Islet precursor cell (in vitro differentiated cells): ENCODE measurements at regions not wholly inside any gene's neighbourhood (a gene's known extent, or its start where the extent isn't known, plus 50 kb on each side); places are given as distances from the start of the nearest gene placed in this dataset.
"Not testable (repeated sequence)": the region's sequence is repeated elsewhere in the genome, so short reads cannot be mapped to it uniquely, and the experiment has no call there.

Experiments used
- DNase-seq: peaks from one replicate; pipeline ENCODE4 v3.0.0-alpha.2; 2018

- no peak for DNase-seq
These were observed 59.7 kb upstream of the RBFOX2 start for GRCh38 chr22:36088292-36088691.

GRCh38 chr22:36087784-36088183 lies 59.2 kb upstream of the RBFOX2 start:
- DNase-seq: no peak

DNA sequence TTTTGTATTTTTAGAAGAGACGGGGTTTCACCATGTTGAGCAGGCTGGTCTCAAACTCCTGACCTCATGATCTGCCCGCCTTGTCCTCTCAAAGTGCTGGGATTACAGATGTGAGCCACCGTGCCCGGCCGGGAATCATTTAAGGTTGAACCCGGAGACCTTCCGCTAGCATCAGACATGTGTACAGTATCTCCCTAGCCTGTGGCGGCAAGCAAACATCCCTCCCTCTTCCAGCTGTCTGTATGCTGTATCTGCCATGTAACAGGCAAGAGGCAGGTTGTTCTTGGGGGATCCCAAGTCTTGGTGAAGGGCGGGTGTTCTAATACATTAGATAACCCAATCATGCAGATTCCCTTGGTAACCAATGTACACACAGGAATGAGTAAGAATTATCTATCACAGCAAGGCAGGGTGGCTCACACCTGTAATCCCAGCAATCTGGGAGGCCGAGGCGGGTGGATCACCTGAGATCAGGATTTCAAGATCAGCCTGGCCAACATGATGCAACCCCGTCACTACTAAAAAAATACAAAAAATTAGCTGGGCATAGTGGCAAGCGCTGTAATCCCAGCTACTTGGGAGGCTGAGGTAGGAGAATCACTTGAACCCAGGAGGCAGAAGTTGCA lies 58.1 kb upstream of the RBFOX2 start:
- no peak for DNase-seq

DNA sequence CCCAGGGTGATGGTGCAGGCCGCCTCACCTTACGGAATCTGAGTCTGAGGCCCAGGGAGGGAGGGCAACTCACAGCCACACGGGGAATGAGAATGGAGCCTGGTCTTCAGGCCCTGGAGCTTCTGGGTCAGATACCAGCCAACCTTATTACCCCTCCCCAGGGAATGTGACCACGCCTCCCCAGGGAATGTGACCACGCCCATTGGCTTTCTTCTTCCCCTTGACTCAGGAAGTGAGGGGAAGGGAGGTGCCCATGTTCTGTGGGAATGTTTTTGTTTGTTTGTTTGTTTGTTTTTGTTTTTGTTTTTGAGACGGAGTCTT lies 57.5 kb upstream of the RBFOX2 start:
- DNase-seq: peak; percentile 70

GRCh38 chr22:36085476-36086169 lies 57.0 kb upstream of the RBFOX2 start:
- DNase-seq: no peak

GRCh38 chr22:36084717-36085116 lies 56.1 kb upstream of the RBFOX2 start:
- no peak for DNase-seq

DNA sequence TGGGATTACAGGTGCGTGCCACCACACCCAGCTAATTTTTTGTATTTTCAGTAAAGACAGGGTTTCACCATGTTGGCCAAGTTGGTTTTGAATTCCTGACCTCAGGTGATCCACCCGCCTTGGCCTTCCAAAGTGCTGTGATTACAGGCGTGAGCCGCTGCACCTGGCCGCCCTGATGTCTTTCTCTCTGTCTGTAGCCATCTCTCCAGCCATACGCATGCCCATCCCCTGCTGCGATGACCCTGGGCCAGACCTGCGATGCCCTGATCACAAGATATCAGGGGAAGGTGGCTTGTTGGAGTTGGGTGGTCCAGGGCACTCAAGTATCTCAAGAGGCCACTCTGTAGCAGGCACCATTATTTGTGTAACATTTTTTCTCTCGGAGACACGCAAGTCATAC lies 54.4 kb upstream of the RBFOX2 start:
- DNase-seq: no peak

DNA sequence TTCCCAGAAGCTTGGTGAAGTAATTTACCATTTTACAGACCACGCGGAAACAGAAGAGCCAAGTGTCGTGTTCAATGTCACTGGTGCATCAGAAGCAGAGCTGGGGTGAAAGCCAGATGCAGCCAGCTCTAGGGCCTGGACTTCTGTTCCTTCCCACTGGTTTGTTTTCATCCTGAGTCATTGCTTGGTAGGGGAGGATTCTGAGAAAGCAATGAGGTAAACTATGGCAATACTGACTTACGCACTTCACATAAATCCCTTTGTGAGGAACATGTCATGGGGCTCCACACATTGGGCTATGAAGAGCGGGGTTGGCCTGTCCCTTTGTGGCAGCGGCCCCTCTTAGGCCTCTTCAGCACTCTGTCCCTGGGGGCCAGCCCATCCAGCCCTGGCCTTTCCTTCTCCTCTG lies 52.4 kb upstream of the RBFOX2 start:
- no peak for DNase-seq

GRCh38 chr22:36080281-36080680 lies 51.7 kb upstream of the RBFOX2 start:
- DNase-seq: not testable (repeated sequence)

- no peak for DNase-seq
These were observed 50.4 kb upstream of the RBFOX2 start for GRCh38 chr22:36079041-36079440.
